ENCODE measurements at regions not wholly inside any gene's neighbourhood (a gene's known extent, or its start where the extent isn't known, plus 50 kb on each side); places are given as distances from the start of the nearest gene placed in this dataset.

DNA sequence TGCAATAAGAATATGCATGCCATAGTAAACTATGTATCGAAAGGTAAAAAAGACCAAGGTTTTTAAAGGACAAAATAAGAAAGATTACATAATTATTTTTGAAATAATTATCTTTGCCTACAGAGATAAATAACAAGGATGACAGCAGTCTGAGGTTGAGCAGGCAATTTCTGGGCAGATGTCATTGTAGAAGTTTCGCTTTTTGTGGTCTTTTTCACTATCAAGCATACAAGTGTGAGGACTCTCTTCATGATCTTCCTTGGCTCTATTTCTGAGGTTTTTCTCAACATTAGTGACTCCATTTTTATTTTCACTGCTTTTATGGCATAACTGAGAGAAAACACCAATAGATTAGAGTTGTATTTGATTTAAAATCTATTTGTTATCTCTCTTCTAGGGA, 1337.9 kb upstream of the EPHA6 start:
- DNase-seq (ENCODE audit: low spot score) (no peak), ATAC-seq (ENCODE audit: insufficient number of reproducible peaks, low FRiP score, low read depth) (no peak)
- TF ChIP-seq, protein P1, sequence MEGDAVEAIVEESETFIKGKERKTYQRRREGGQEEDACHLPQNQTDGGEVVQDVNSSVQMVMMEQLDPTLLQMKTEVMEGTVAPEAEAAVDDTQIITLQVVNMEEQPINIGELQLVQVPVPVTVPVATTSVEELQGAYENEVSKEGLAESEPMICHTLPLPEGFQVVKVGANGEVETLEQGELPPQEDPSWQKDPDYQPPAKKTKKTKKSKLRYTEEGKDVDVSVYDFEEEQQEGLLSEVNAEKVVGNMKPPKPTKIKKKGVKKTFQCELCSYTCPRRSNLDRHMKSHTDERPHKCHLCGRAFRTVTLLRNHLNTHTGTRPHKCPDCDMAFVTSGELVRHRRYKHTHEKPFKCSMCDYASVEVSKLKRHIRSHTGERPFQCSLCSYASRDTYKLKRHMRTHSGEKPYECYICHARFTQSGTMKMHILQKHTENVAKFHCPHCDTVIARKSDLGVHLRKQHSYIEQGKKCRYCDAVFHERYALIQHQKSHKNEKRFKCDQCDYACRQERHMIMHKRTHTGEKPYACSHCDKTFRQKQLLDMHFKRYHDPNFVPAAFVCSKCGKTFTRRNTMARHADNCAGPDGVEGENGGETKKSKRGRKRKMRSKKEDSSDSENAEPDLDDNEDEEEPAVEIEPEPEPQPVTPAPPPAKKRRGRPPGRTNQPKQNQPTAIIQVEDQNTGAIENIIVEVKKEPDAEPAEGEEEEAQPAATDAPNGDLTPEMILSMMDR (IDR thresholded peaks at IDR 0.05): no peak
- Histone ChIP-seq H3K9me3 (no peaks in the 10 kb centered on the region), H3K36me3 (no peaks in the 10 kb centered on the region), H3K4me3 (no peak overlapping the region), H3K4me1 (ENCODE audit: control insufficient read depth in 1 of 2, low read depth in 2 of 2) (no peaks in the 10 kb centered on the region), H3K27me3 (replicated peaks; ENCODE audit: insufficient read depth) (no peaks in the 10 kb centered on the region), H3K27ac (no peak overlapping the region)

DNA sequence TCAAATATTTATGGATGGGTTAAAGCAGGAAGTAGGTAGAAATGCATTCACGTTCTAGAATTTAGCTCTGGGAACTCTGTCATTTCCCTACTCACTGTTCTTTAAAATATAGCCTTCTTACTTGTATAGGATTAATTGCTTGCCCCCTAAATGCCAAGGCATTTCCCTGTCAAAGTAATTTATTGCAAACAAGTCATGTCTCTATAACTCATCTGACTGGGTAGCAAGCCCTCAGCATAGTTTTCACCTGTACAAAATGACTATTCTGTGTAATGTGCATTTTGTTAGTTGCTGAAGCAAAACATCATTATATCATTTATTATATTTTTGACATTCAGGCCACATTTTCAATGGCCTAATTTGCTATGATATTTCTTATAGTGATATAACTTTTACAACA, 1308.2 kb upstream of the EPHA6 start:
- no peak for ATAC-seq (ENCODE audit: insufficient number of reproducible peaks, low FRiP score, low read depth)
- Histone ChIP-seq H3K4me3 (no peak overlapping the region), H3K27ac (no peak overlapping the region), H3K36me3 (no peaks in the 10 kb centered on the region), H3K4me1 (ENCODE audit: control insufficient read depth in 1 of 2, low read depth in 2 of 2) (no peaks in the 10 kb centered on the region), H3K9me3 (no peaks in the 10 kb centered on the region), H3K27me3 (replicated peaks; ENCODE audit: insufficient read depth) (no peaks in the 10 kb centered on the region)
- TF ChIP-seq, protein P1 (IDR thresholded peaks at IDR 0.05): no peak
- no peak for DNase-seq (ENCODE audit: low spot score)

DNA sequence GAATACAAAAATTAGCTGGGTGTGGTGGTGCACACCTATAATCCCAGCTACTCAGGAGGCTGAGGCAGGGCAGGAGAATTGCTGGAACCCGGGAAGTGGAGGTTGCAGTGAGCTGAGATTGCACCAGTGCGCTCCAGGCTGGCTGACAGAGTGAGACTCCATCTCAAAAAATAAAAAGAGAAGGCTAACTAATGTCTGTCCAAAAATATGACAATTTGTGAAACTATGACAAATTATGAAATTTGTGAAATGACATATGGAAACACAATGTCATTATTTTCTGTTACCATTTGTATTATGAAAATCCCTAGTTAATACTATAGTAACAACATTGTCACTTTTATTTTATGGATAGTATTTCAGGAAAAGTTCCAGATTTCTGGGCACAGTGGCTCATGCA, 1306.3 kb upstream of the EPHA6 start:
- no peaks in the 10 kb centered on the region for H3K4me1 ChIP-seq (ENCODE audit: control insufficient read depth in 1 of 2, low read depth in 2 of 2)
- H3K27me3 ChIP-seq (replicated peaks; ENCODE audit: insufficient read depth): no peaks in the 10 kb centered on the region

DNA sequence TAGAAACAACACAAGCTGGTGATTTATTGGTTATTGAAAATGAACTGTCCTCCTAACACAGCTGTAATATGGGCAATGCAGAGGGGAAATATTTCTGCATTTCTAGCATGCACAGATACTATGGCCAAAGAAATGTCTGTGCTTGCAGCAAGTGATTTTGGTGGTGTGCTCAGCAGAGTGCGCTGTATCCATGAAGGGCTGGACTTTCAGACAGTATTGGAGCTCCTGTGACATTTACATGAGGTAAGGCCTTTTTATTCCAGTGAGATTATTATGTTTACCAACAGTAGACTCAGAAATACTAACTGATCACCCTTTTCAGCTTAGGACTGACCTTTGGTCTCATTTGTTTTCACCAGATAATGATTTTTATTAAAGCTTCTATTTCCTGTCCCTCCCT, 1302.6 kb upstream of the EPHA6 start:
- ATAC-seq (ENCODE audit: insufficient number of reproducible peaks, low FRiP score, low read depth): no peak
- no peaks in the 10 kb centered on the region for H3K36me3 ChIP-seq
- no peak for DNase-seq (ENCODE audit: low spot score)
- H3K27me3 ChIP-seq (replicated peaks; ENCODE audit: insufficient read depth): no peaks in the 10 kb centered on the region
- no peaks in the 10 kb centered on the region for H3K9me3 ChIP-seq
- H3K4me1 ChIP-seq (ENCODE audit: control insufficient read depth in 1 of 2, low read depth in 2 of 2): no peaks in the 10 kb centered on the region
- H3K27ac ChIP-seq: no peak overlapping the region
- TF ChIP-seq, protein P1 (IDR thresholded peaks at IDR 0.05): no peak
- no peak overlapping the region for H3K4me3 ChIP-seq

More for the DNA sequence above, 1306.3 kb upstream of the EPHA6 start:
- H3K36me3 ChIP-seq: no peaks in the 10 kb centered on the region
- H3K27ac ChIP-seq: no peak overlapping the region
- H3K4me3 ChIP-seq: no peak overlapping the region
- TF ChIP-seq, protein P1 (IDR thresholded peaks at IDR 0.05): no peak
- ATAC-seq (ENCODE audit: insufficient number of reproducible peaks, low FRiP score, low read depth) (no peak), DNase-seq (ENCODE audit: low spot score) (no peak)
- H3K9me3 ChIP-seq: no peaks in the 10 kb centered on the region

DNA sequence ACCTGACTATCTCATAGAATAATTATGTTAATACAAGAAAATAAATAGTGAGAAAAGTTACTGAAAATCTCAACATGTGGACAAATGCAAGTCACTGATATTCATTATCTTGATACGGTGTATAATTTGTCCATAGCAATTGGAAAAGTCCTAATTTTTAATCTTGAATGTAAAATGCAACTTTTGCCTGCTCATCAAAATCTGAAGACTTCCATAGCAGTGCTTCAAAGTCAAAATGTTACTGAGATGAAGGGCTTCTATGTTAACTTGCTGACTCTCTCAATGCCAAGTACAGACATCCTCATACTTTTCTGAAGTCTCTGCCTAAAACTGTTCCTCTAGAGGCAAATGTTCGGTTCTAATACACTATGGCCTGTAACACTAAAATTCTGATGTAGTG, 1300.1 kb upstream of the EPHA6 start:
- no peak overlapping the region for H3K27ac ChIP-seq
- H3K36me3 ChIP-seq: no peaks in the 10 kb centered on the region
- TF ChIP-seq, protein P1 (IDR thresholded peaks at IDR 0.05): no peak
- H3K27me3 ChIP-seq (replicated peaks; ENCODE audit: insufficient read depth): no peaks in the 10 kb centered on the region
- no peaks in the 10 kb centered on the region for H3K9me3 ChIP-seq
- no peak overlapping the region for H3K4me3 ChIP-seq
- no peak for DNase-seq (ENCODE audit: low spot score)
- H3K4me1 ChIP-seq (ENCODE audit: control insufficient read depth in 1 of 2, low read depth in 2 of 2): no peaks in the 10 kb centered on the region
- ATAC-seq (ENCODE audit: insufficient number of reproducible peaks, low FRiP score, low read depth): no peak
